ENCODE measurements at regions not wholly inside any gene's neighbourhood (a gene's known extent, or its start where the extent isn't known, plus 50 kb on each side); places are given as distances from the start of the nearest gene placed in this dataset.

DNA sequence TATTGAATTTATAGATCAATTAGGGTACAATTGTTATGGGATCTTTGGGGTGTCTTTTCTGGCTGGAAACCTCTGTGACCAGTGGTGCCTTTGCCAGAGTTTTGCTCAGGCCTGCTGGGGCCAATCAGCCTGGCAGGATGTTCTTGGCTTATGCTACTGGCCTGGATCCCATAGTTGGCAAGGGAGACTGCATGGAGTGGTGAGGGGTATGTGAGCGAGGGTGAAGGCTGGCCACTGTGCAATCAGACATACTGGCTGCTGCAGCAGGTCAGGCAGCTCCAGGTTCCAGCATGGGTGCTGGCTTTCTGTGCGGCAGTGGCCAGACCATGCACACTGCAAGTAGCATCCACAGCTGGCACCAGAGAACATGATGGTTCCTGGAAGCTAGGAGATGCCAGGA lies 1053.2 kb upstream of the GBE1 start:
- H3K4me3 Mint-ChIP-seq (ENCODE audit: unreplicated experiment) = no peak overlapping the region
- no peaks in the 10 kb centered on the region for H3K4me1 Mint-ChIP-seq (ENCODE audit: low read depth)
- TF ChIP-seq, protein P1, sequence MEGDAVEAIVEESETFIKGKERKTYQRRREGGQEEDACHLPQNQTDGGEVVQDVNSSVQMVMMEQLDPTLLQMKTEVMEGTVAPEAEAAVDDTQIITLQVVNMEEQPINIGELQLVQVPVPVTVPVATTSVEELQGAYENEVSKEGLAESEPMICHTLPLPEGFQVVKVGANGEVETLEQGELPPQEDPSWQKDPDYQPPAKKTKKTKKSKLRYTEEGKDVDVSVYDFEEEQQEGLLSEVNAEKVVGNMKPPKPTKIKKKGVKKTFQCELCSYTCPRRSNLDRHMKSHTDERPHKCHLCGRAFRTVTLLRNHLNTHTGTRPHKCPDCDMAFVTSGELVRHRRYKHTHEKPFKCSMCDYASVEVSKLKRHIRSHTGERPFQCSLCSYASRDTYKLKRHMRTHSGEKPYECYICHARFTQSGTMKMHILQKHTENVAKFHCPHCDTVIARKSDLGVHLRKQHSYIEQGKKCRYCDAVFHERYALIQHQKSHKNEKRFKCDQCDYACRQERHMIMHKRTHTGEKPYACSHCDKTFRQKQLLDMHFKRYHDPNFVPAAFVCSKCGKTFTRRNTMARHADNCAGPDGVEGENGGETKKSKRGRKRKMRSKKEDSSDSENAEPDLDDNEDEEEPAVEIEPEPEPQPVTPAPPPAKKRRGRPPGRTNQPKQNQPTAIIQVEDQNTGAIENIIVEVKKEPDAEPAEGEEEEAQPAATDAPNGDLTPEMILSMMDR (IDR thresholded peaks at IDR 0.05) = no peak
- peaks cover 16% of the 10 kb centered on the region for H3K36me3 Mint-ChIP-seq (ENCODE audit: low read depth)
- H3K27me3 Mint-ChIP-seq (ENCODE audit: low read depth) = no peaks in the 10 kb centered on the region
- DNase-seq (ENCODE audit: low spot score) = no peak
- no peak overlapping the region for H3K27ac Mint-ChIP-seq (ENCODE audit: unreplicated experiment)
- peaks cover 19% of the 10 kb centered on the region for H3K9me3 Mint-ChIP-seq (ENCODE audit: low read depth)

DNA sequence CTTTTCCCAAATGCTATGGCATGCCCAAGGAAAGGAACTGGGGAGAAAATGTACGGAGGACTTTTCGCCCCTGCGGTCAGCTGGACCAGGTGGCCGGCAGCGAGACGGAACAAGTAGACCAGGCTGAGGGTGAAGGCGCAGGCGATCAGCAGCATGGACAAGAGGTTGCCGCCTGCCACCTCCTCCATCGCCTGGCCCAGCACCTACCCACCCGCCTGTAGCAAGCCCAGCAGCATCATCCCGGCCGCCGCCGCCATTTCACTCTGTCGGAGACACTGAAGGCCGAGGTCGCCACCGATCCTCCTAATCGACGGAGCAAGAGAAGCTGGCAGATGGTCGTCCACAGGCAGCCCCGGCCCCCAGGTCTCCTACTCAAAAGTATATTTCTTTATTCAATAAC lies 1046.3 kb upstream of the GBE1 start:
- peaks cover 12% of the 10 kb centered on the region for H3K9me3 Mint-ChIP-seq (ENCODE audit: low read depth)
- no peaks in the 10 kb centered on the region for H3K4me1 Mint-ChIP-seq (ENCODE audit: low read depth)
- peaks cover 11% of the 10 kb centered on the region for H3K36me3 Mint-ChIP-seq (ENCODE audit: low read depth)
- no peaks in the 10 kb centered on the region for H3K27me3 Mint-ChIP-seq (ENCODE audit: low read depth)
- H3K4me3 Mint-ChIP-seq (ENCODE audit: unreplicated experiment) = no peak overlapping the region
- no peak overlapping the region for H3K27ac Mint-ChIP-seq (ENCODE audit: unreplicated experiment)
- DNase-seq (ENCODE audit: low spot score) = peak; percentile 89
- TF ChIP-seq, protein P1 (IDR thresholded peaks at IDR 0.05) = no peak

DNA sequence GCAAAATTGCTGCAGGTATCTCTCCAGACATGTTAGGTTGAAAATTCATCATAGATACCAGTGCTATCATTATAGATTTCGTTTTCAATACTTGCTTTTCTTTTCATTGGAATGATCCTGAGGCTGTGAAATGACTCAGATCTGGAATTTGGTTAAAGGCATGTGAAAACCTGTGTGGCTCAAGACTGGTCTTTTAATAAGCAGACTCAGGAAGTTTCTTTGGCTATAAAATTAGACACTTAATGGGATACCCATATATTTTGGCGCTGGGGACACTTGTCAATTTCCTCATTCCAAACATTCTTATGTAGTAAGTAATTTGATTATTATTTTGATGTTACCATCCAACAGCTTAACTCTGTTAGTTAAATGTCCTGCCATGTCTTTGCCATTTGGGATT lies 1041.1 kb upstream of the GBE1 start:
- H3K27me3 Mint-ChIP-seq (ENCODE audit: low read depth) = no peaks in the 10 kb centered on the region
- no peak overlapping the region for H3K4me3 Mint-ChIP-seq (ENCODE audit: unreplicated experiment)
- DNase-seq (ENCODE audit: low spot score) = no peak
- peaks cover 2% of the 10 kb centered on the region for H3K9me3 Mint-ChIP-seq (ENCODE audit: low read depth)
- TF ChIP-seq, protein P1 (IDR thresholded peaks at IDR 0.05) = no peak
- no peaks in the 10 kb centered on the region for H3K4me1 Mint-ChIP-seq (ENCODE audit: low read depth)
- no peak overlapping the region for H3K27ac Mint-ChIP-seq (ENCODE audit: unreplicated experiment)
- no peaks in the 10 kb centered on the region for H3K36me3 Mint-ChIP-seq (ENCODE audit: low read depth)

DNA sequence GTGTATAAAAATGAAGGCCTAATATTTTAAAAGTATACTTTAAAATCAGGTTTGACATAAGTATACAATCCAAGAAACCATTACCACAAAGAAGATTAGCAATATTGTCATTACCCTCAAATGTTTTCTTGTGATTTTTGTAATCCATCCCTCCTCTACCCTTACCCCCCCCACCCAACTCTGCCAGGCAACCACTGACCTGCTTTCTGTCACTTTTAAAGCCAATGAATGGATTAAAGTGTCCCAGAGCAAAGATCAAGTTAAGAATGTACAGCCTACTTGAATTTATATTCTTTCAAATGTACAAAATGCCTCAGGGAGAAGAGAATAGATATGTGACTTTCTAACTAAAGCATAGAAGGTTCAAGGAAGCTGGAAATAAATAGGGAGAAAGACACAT lies 1038.8 kb upstream of the GBE1 start:
- no peaks in the 10 kb centered on the region for H3K36me3 Mint-ChIP-seq (ENCODE audit: low read depth)
- DNase-seq (ENCODE audit: low spot score) = no peak
- no peaks in the 10 kb centered on the region for H3K4me1 Mint-ChIP-seq (ENCODE audit: low read depth)
- H3K27me3 Mint-ChIP-seq (ENCODE audit: low read depth) = no peaks in the 10 kb centered on the region
- no peak overlapping the region for H3K4me3 Mint-ChIP-seq (ENCODE audit: unreplicated experiment)
- no peak overlapping the region for H3K27ac Mint-ChIP-seq (ENCODE audit: unreplicated experiment)
- peaks cover 2% of the 10 kb centered on the region for H3K9me3 Mint-ChIP-seq (ENCODE audit: low read depth)
- TF ChIP-seq, protein P1 (IDR thresholded peaks at IDR 0.05) = no peak

DNA sequence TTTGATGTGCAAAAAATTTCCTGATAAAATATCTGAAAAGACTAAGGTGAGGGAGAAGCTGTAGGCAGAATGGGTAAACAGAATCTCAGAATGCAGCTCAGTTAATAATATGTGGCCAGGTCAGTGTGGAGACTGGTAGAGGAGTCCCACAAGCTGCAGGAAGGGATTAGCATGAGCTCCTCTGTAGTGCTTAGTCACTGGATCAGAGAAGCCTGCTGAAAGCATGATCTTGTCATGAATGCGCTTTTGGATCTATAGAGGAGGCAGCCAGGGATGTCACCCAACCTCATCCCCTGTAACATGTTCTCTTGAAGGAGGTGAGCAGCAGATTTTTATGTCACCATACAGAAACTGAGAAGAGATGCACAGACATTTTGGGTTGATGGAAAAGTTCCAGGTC lies 1035.3 kb upstream of the GBE1 start:
- peaks cover 2% of the 10 kb centered on the region for H3K9me3 Mint-ChIP-seq (ENCODE audit: low read depth)
- H3K36me3 Mint-ChIP-seq (ENCODE audit: low read depth) = no peaks in the 10 kb centered on the region
- no peak overlapping the region for H3K27ac Mint-ChIP-seq (ENCODE audit: unreplicated experiment)

More for the DNA sequence above, 1035.3 kb upstream of the GBE1 start:
- H3K4me1 Mint-ChIP-seq (ENCODE audit: low read depth) = no peaks in the 10 kb centered on the region
- H3K4me3 Mint-ChIP-seq (ENCODE audit: unreplicated experiment) = no peak overlapping the region
- no peak for DNase-seq (ENCODE audit: low spot score)
- H3K27me3 Mint-ChIP-seq (ENCODE audit: low read depth) = no peaks in the 10 kb centered on the region
- TF ChIP-seq, protein P1 (IDR thresholded peaks at IDR 0.05) = no peak
